ENCODE measurements at regions not wholly inside any gene's neighbourhood (a gene's known extent, or its start where the extent isn't known, plus 50 kb on each side); places are given as distances from the start of the nearest gene placed in this dataset.
A peak's percentile ranks its signal among the peaks of the same experiment; 100 is the strongest.

GRCh38 chr11:25435197-25435596, 896.7 kb upstream of the ANO3 start:
- no peak overlapping the region for H3K4me3 ChIP-seq (replicated peaks; ENCODE audit: low read depth, low read length)
- DNase-seq (ENCODE audit: low read depth) = no peak
- no peak for TF ChIP-seq CTCF (IDR thresholded peaks at IDR 0.05; ENCODE audit: low read length, missing control alignments)

GRCh38 chr11:25436326-25436725, 895.6 kb upstream of the ANO3 start:
- no peak for DNase-seq (ENCODE audit: low read depth)
- H3K4me3 ChIP-seq (replicated peaks; ENCODE audit: low read depth, low read length) = no peak overlapping the region
- TF ChIP-seq CTCF (IDR thresholded peaks at IDR 0.05; ENCODE audit: low read length, missing control alignments) = no peak

GRCh38 chr11:25441421-25441820, 890.5 kb upstream of the ANO3 start:
- TF ChIP-seq CTCF (IDR thresholded peaks at IDR 0.05; ENCODE audit: low read length, missing control alignments) = no peak

DNA sequence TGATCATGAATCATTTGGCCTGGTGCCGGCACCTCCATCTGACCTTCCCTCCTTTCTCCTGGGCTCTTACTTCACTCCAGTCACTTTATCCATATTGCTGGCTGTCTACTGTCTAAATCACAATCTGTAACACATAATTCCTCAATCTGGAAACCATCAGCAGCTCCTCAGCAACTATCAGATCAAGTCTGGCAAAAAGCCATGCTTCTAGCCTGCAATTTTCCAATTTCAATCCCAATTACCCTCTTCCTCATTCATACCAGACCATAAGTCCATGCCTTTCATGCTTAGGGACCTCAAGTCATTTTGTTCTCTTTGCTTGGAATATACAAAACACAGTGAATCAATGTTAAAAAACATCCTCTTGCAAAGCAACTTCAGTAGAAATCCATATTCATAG, 882.8 kb upstream of the ANO3 start:
- H3K4me3 ChIP-seq (replicated peaks; ENCODE audit: low read depth, low read length) = no peak overlapping the region
- DNase-seq (ENCODE audit: low read depth) = no peak
- no peak for TF ChIP-seq CTCF (IDR thresholded peaks at IDR 0.05; ENCODE audit: low read length, missing control alignments)

More at GRCh38 chr11:25441421-25441820, 890.5 kb upstream of the ANO3 start:
- peak; percentile 0 for DNase-seq (ENCODE audit: low read depth)
- no peak overlapping the region for H3K4me3 ChIP-seq (replicated peaks; ENCODE audit: low read depth, low read length)

- no peak for TF ChIP-seq CTCF (IDR thresholded peaks at IDR 0.05; ENCODE audit: low read length, missing control alignments)
- no peak for DNase-seq (ENCODE audit: low read depth)
- H3K4me3 ChIP-seq (replicated peaks; ENCODE audit: low read depth, low read length) = no peak overlapping the region
These were observed 878.5 kb upstream of the ANO3 start for GRCh38 chr11:25453471-25453870.

DNA sequence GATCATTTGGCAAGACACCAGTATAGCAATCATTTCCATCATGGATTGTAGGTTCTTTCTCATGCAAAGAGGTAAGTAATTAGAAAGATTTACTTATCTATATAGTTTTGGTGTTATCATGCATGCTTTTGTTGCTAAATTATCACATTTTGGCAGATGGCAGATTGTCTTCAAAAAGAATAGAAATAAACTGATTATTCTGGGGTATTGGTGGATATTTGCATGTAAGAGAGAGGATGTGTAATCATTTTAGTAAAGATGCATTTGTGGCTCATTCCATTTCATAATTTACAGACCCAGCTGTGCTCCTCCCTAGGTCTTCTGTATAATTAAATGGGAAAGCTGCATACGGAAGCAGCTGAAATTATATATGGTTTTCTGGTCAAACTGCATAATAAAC, 875.7 kb upstream of the ANO3 start:
- no peak for DNase-seq (ENCODE audit: low read depth)
- no peak overlapping the region for H3K4me3 ChIP-seq (replicated peaks; ENCODE audit: low read depth, low read length)
- TF ChIP-seq CTCF (IDR thresholded peaks at IDR 0.05; ENCODE audit: low read length, missing control alignments) = no peak

GRCh38 chr11:25483915-25484635, 847.9 kb upstream of the ANO3 start:
- TF ChIP-seq CTCF (IDR thresholded peaks at IDR 0.05; ENCODE audit: low read length, missing control alignments) = no peak
- H3K4me3 ChIP-seq (replicated peaks; ENCODE audit: low read depth, low read length) = no peak overlapping the region
- no peak for DNase-seq (ENCODE audit: low read depth)

All from fibroblast of pulmonary artery (primary cell).